Caco-2 (cell line): ENCODE measurements at regions not wholly inside any gene's neighbourhood (a gene's known extent, or its start where the extent isn't known, plus 50 kb on each side); places are given as distances from the start of the nearest gene placed in this dataset.

Source experiments
- BruUV-seq: library from RNA; stranded (reverse); fragments of 400-500 nt; replicated peaks from 2 replicates; lab custom pipeline; 2021; lab: Mats Ljungman, UMichigan
- CTCF ChIA-PET: fragments of 300-600 bp; sonication (Branson Sonifier 250); formaldehyde crosslinking; loops from one replicate; lab custom pipeline; 2022; ENCODE audit warnings: antibody characterized with exemption; lab: Charles Lee
- POLR2A ChIA-PET: fragments of 300-600 bp; sonication (Branson Sonifier 250); formaldehyde crosslinking; loops from one replicate; lab custom pipeline; 2022; ENCODE audit warnings: antibody characterized with exemption; lab: Charles Lee
- DNase-seq, 2 experiments: peaks; one replicate each; pipeline versions ENCODE4 v3.0.0 to v3.0.0-alpha.2; 2020 to 2022
- H3K27me3 ChIP-seq: replicated peaks from 2 replicates; pipeline ENCODE4 v1.6.0; 2011; ENCODE audit warnings: low read length; ENCODE audit not compliant: control insufficient read depth, insufficient read depth
- H3K36me3 ChIP-seq: 2 replicates; pipeline ENCODE4 v1.5.1; 2011; ENCODE audit warnings: low read length; ENCODE audit not compliant: control insufficient read depth, insufficient read depth
- H3K4me1 ChIP-seq: fragments of 250-450 bp; sonication (Bioruptor Pico); 2 replicates; pipeline ENCODE4 v1.5.1; 2020; ENCODE audit warnings: mild to moderate bottlenecking
- H3K4me3 ChIP-seq: 2 replicates; pipeline ENCODE4 v1.5.1; 2011; ENCODE audit warnings: low read depth, mild to moderate bottlenecking, control low read depth, low read length
- H3K9me3 ChIP-seq: fragments of 250-450 bp; sonication (Bioruptor Pico); 2 replicates; pipeline ENCODE4 v1.5.1; 2020; ENCODE audit warnings: mild to moderate bottlenecking, moderate library complexity
- H3K27ac Mint-ChIP-seq: one replicate; pipeline ENCODE4 v1.8.0; 2022; ENCODE audit warnings: mixed read lengths; ENCODE audit not compliant: unreplicated experiment
- H3K27me3 Mint-ChIP-seq: one replicate; pipeline ENCODE4 v1.8.0; 2022; ENCODE audit warnings: mixed read lengths; ENCODE audit not compliant: insufficient read depth, unreplicated experiment
- H3K36me3 Mint-ChIP-seq: one replicate; pipeline ENCODE4 v1.8.0; 2022; ENCODE audit warnings: mild to moderate bottlenecking, mixed read lengths; ENCODE audit not compliant: insufficient read depth, unreplicated experiment
- H3K4me1 Mint-ChIP-seq: one replicate; pipeline ENCODE4 v1.8.0; 2022; ENCODE audit warnings: low read depth, mixed read lengths; ENCODE audit not compliant: unreplicated experiment
- H3K4me3 Mint-ChIP-seq: one replicate; pipeline ENCODE4 v1.8.0; 2022; ENCODE audit warnings: mild to moderate bottlenecking, moderate library complexity, mixed read lengths; ENCODE audit not compliant: unreplicated experiment
- H3K9me3 Mint-ChIP-seq: one replicate; pipeline ENCODE4 v1.8.0; 2022; ENCODE audit warnings: mixed read lengths; ENCODE audit not compliant: unreplicated experiment
- intact Hi-C: fragments of 100-400 bp; cut with micrococcal nuclease; formaldehyde crosslinking; loops from one replicate; pipeline ENCODE4 v1.10.0; 2022; ENCODE audit not compliant: unreplicated experiment
- TF ChIP-seq, protein P1 (sequence below), 2 experiments: fragments of 200-600 bp in 1 of 2; IDR thresholded peaks; 1 replicate in 1 of 2; 2 replicates in 1 of 2; pipeline versions ENCODE4 v1.5.1 to v1.8.0; 2011 to 2022; ENCODE audit warnings: antibody characterized with exemption in 1 of 2, control low read depth in 1 of 2, inconsistent platforms in 1 of 2, low read depth in 1 of 2, low read length in 1 of 2, mild to moderate bottlenecking in 1 of 2, moderate library complexity in 1 of 2; ENCODE audit not compliant: insufficient read depth in 1 of 2, severe bottlenecking in 1 of 2, unreplicated experiment in 1 of 2

DNA sequence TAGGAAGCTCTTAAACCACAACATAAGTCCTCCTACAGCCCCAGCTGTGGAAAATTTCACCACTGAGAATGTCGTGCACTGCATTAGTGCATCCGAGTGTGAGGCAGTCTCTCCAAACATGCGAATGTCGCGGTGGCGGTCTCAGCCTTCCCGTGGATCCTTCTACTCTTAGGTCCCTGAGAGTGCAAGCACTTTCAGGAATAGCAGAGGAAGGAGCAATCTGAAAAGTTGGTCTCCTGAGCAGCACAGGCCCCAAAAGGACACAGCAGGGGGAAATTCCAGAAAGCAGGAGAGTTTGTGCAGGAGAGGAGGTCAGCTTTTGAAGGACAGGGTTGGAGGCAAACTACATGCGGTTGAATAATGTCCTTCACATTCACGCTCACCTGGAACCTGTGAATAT, 440.5 kb upstream of the SMIM21 start:
- Mint-ChIP-seq H3K36me3 (no peaks in the 10 kb centered on the region), H3K4me3 (no peak overlapping the region), H3K9me3 (no peaks in the 10 kb centered on the region), H3K4me1 (no peaks in the 10 kb centered on the region), H3K27me3 (peaks cover 9% of the 10 kb centered on the region), H3K27ac (no peak overlapping the region)
- TF ChIP-seq, protein P1, sequence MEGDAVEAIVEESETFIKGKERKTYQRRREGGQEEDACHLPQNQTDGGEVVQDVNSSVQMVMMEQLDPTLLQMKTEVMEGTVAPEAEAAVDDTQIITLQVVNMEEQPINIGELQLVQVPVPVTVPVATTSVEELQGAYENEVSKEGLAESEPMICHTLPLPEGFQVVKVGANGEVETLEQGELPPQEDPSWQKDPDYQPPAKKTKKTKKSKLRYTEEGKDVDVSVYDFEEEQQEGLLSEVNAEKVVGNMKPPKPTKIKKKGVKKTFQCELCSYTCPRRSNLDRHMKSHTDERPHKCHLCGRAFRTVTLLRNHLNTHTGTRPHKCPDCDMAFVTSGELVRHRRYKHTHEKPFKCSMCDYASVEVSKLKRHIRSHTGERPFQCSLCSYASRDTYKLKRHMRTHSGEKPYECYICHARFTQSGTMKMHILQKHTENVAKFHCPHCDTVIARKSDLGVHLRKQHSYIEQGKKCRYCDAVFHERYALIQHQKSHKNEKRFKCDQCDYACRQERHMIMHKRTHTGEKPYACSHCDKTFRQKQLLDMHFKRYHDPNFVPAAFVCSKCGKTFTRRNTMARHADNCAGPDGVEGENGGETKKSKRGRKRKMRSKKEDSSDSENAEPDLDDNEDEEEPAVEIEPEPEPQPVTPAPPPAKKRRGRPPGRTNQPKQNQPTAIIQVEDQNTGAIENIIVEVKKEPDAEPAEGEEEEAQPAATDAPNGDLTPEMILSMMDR (IDR thresholded peaks at IDR 0.05; ENCODE audit: insufficient read depth in 1 of 2, low read depth in 1 of 2, low read length in 1 of 2, severe bottlenecking in 1 of 2, unreplicated experiment in 1 of 2): no peak
- DNase-seq: no peak
- no peaks in the 10 kb centered on the region for H3K9me3 ChIP-seq
- ChIA-PET POLR2A (no interaction called here), CTCF (no interaction called here)
- BruUV-seq: no TSS peak
- no peak overlapping the region for H3K4me3 ChIP-seq
- H3K36me3 ChIP-seq: no peaks in the 10 kb centered on the region
- no peaks in the 10 kb centered on the region for H3K27me3 ChIP-seq
- H3K4me1 ChIP-seq: no peaks in the 10 kb centered on the region
- intact Hi-C loops: no loop called here

DNA sequence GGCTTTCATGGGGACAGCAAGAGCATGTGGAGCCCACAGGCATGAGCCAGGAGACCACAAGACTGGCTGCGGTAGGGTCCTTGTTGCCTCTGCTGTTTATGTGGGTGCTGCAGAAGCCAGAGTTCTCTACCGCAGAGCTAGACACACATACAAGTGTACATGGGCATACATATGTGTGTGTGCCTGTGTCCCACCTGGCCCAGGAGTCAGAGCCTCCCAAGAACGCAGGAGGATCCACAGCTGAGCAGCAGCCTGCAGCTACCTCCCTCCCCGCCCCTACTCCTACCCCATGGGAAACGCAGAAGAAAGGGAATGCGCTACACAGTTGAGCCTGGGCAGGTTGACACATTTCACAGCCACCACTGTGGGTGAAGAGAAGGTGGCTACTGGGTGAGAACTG, 438.1 kb upstream of the SMIM21 start:
- H3K36me3 ChIP-seq: no peaks in the 10 kb centered on the region
- H3K9me3 ChIP-seq: no peaks in the 10 kb centered on the region
- TF ChIP-seq, protein P1 (IDR thresholded peaks at IDR 0.05; ENCODE audit: insufficient read depth in 1 of 2, low read depth in 1 of 2, low read length in 1 of 2, severe bottlenecking in 1 of 2, unreplicated experiment in 1 of 2): no peak
- no peaks in the 10 kb centered on the region for H3K4me1 ChIP-seq
- POLR2A ChIA-PET: no interaction called here
- Mint-ChIP-seq H3K27me3 (peaks cover 18% of the 10 kb centered on the region), H3K4me1 (no peaks in the 10 kb centered on the region), H3K27ac (no peak overlapping the region), H3K36me3 (no peaks in the 10 kb centered on the region), H3K9me3 (peaks cover 9% of the 10 kb centered on the region), H3K4me3 (no peak overlapping the region)
- CTCF ChIA-PET: no interaction called here
- H3K27me3 ChIP-seq: no peaks in the 10 kb centered on the region
- no peak for DNase-seq
- BruUV-seq: no TSS peak
- H3K4me3 ChIP-seq: no peak overlapping the region
- intact Hi-C loops: no loop called here

DNA sequence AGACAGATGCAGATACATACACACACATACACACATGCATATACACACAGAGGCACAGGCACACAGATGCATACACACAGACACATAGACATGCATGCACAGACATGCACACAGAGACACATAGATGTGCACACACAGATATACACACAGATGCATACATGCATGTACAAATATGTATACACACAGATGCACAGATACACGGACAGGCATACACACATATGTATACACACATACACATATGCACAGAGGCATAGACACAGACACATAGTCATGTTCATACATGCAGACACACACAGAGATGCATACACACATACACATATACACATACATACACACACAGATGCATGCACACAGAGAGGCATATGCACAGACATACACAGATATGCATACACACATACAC, 437.3 kb upstream of the SMIM21 start:
- POLR2A ChIA-PET: no interaction called here
- no peaks in the 10 kb centered on the region for H3K27me3 ChIP-seq

More for the DNA sequence above, 437.3 kb upstream of the SMIM21 start:
- H3K4me3 Mint-ChIP-seq: no peak overlapping the region
- Histone ChIP-seq H3K9me3 (no peaks in the 10 kb centered on the region), H3K36me3 (no peaks in the 10 kb centered on the region), H3K4me3 (no peak overlapping the region), H3K4me1 (no peaks in the 10 kb centered on the region)
- no peaks in the 10 kb centered on the region for H3K4me1 Mint-ChIP-seq
- no TSS peak for BruUV-seq
- TF ChIP-seq, protein P1 (IDR thresholded peaks at IDR 0.05; ENCODE audit: insufficient read depth in 1 of 2, low read depth in 1 of 2, low read length in 1 of 2, severe bottlenecking in 1 of 2, unreplicated experiment in 1 of 2): no peak
- H3K36me3 Mint-ChIP-seq: no peaks in the 10 kb centered on the region
- CTCF ChIA-PET: no interaction called here
- peaks cover 19% of the 10 kb centered on the region for H3K27me3 Mint-ChIP-seq
- no peak for DNase-seq
- intact Hi-C loops: no loop called here
- no peak overlapping the region for H3K27ac Mint-ChIP-seq
- peaks cover 10% of the 10 kb centered on the region for H3K9me3 Mint-ChIP-seq
